B cell (primary cell): ENCODE measurements at regions not wholly inside any gene's neighbourhood (a gene's known extent, or its start where the extent isn't known, plus 50 kb on each side); places are given as distances from the start of the nearest gene placed in this dataset.

ENCODE experiments used
- ATAC-seq: fragments of 200-7000 bp; cut with Tn5 transposase; one replicate; pipeline ENCODE4 v1.10.0; 2021; ENCODE audit warnings: low read depth, mild to moderate bottlenecking, moderate number of reproducible peaks, moderate library complexity
- CTCF ChIA-PET: fragments of 350-600 bp; sonication (Branson Sonifier 250); formaldehyde crosslinking; loops from one replicate; lab custom pipeline; 2021; ENCODE audit warnings: antibody characterized with exemption, inconsistent platforms; lab: Charles Lee
- POLR2A ChIA-PET: fragments of 350-600 bp; sonication (Branson Sonifier 250); formaldehyde crosslinking; loops from one replicate; lab custom pipeline; 2021; ENCODE audit warnings: antibody characterized with exemption; lab: Charles Lee
- DNase-seq: peaks from one replicate; pipeline ENCODE4 v3.0.0; 2013
- H2AFZ ChIP-seq: 2 replicates; pipeline ENCODE4 v1.6.1; 2012; ENCODE audit warnings: mild to moderate bottlenecking, low read depth, low read length; ENCODE audit not compliant: insufficient read depth, poor library complexity, severe bottlenecking
- H3K27ac ChIP-seq, 2 donors: 1 replicate in 1 of 2; 2 replicates in 1 of 2; pipeline ENCODE4 v1.5.1; 2012 to 2013; ENCODE audit warnings: low read length in 2 of 2, mild to moderate bottlenecking in 2 of 2, moderate library complexity in 1 of 2
- H3K27me3 ChIP-seq, 4 experiments: fragments of 200-600 bp in 1 of 4; sonication (generic) in 1 of 4; replicated peaks in 1 of 4; 1 replicate in 2 of 4; 2 replicates in 2 of 4; pipeline versions ENCODE4 v1.6.1 to v1.7.0; 2013 to 2016; ENCODE audit warnings: low read length in 3 of 4, mild to moderate bottlenecking in 2 of 4, mixed read lengths in 1 of 4, moderate library complexity in 1 of 4; ENCODE audit not compliant: insufficient read depth in 4 of 4, control insufficient read depth in 3 of 4; ENCODE audit errors: control extremely low read depth in 1 of 4
- H3K36me3 ChIP-seq, 2 experiments: replicated peaks in 1 of 2; 1 replicate in 1 of 2; 2 replicates in 1 of 2; pipeline versions ENCODE4 v1.6.1 to v1.7.1; 2013; ENCODE audit warnings: low read length in 1 of 2; ENCODE audit not compliant: insufficient read depth in 2 of 2, control insufficient read depth in 1 of 2; ENCODE audit errors: control extremely low read depth in 1 of 2, extremely low read depth in 1 of 2
- H3K4me1 ChIP-seq, 2 donors: fragments of 200-600 bp in 1 of 2; sonication (generic) in 1 of 2; 1 replicate in 1 of 2; 2 replicates in 1 of 2; pipeline versions ENCODE4 v1.5.1 to v1.6.1; 2013 to 2017; ENCODE audit warnings: low read length in 2 of 2; ENCODE audit not compliant: control insufficient read depth in 2 of 2, insufficient read depth in 2 of 2
- H3K4me2 ChIP-seq: replicated peaks from 2 replicates; pipeline ENCODE3; 2012; ENCODE audit warnings: mild to moderate bottlenecking, low read depth, low read length; ENCODE audit not compliant: poor library complexity, severe bottlenecking
- H3K4me3 ChIP-seq, 5 experiments: fragments of 200-600 bp in 1 of 5; sonication (generic) in 1 of 5; 1 replicate in 3 of 5; 2 replicates in 2 of 5; pipeline versions ENCODE4 v1.5.1 to v1.7.0; 2011 to 2016; ENCODE audit warnings: low read length in 4 of 5, mild to moderate bottlenecking in 4 of 5, low read depth in 2 of 5, control low read depth in 1 of 5, moderate library complexity in 1 of 5; ENCODE audit not compliant: insufficient read depth in 1 of 5; ENCODE audit errors: control extremely low read depth in 1 of 5, extremely low read depth in 1 of 5
- H3K79me2 ChIP-seq: fragments of 200-600 bp; sonication (generic); one replicate; pipeline ENCODE4 v1.6.0; 2016; ENCODE audit warnings: low read length; ENCODE audit not compliant: control insufficient read depth, insufficient read depth
- H3K9ac ChIP-seq: fragments of 200-600 bp; sonication (generic); 2 replicates; pipeline ENCODE4 v1.6.1; 2017; ENCODE audit warnings: mild to moderate bottlenecking, low read length, moderate library complexity
- H3K9me3 ChIP-seq, 3 donors: one replicate each; pipeline versions ENCODE4 v1.6.1 to v1.7.1; 2013; ENCODE audit warnings: low read length in 2 of 3; ENCODE audit not compliant: control insufficient read depth in 2 of 3, insufficient read depth in 1 of 3; ENCODE audit errors: control extremely low read depth in 1 of 3
- H4K20me1 ChIP-seq: 2 replicates; pipeline ENCODE4 v1.6.0; 2012; ENCODE audit warnings: mild to moderate bottlenecking, low read length; ENCODE audit not compliant: insufficient read depth, control insufficient read depth, poor library complexity, severe bottlenecking
- H3K27ac Mint-ChIP-seq: one replicate; pipeline ENCODE4 v1.8.0; 2021; ENCODE audit warnings: mixed read lengths
- H3K27me3 Mint-ChIP-seq: one replicate; pipeline ENCODE4 v1.8.0; 2021; ENCODE audit warnings: mixed read lengths
- H3K4me1 Mint-ChIP-seq: one replicate; pipeline ENCODE4 v1.8.0; 2021; ENCODE audit warnings: mixed read lengths
- H3K4me3 Mint-ChIP-seq: one replicate; pipeline ENCODE4 v1.8.0; 2021; ENCODE audit warnings: mixed read lengths
- H3K9me3 Mint-ChIP-seq: one replicate; pipeline ENCODE4 v1.8.0; 2022; ENCODE audit warnings: mixed read lengths; ENCODE audit not compliant: insufficient read depth
- CTCF ChIP-seq: fragments of 200-600 bp; IDR thresholded peaks from one replicate; pipeline ENCODE4 v1.8.0; 2022; ENCODE audit warnings: antibody characterized with exemption, mild to moderate bottlenecking
- EZH2 ChIP-seq: IDR thresholded peaks from 2 replicates; pipeline ENCODE4 v1.6.1; 2012; ENCODE audit warnings: borderline replicate concordance, low read depth, mild to moderate bottlenecking, moderate library complexity, low read length; ENCODE audit not compliant: insufficient read depth, poor library complexity, severe bottlenecking
- WGBS: methylation state at CpG from one replicate; pipeline ENCODE4 v1.1.5; 2013; ENCODE audit warnings: missing lambda C conversion rate; ENCODE audit not compliant: insufficient coverage; 5-methylcytosine and 5-hydroxymethylcytosine counted together
- intact Hi-C: fragments of 100-400 bp; cut with micrococcal nuclease; formaldehyde crosslinking; loops from one replicate; pipeline ENCODE4 v1.10.0; 2022

DNA sequence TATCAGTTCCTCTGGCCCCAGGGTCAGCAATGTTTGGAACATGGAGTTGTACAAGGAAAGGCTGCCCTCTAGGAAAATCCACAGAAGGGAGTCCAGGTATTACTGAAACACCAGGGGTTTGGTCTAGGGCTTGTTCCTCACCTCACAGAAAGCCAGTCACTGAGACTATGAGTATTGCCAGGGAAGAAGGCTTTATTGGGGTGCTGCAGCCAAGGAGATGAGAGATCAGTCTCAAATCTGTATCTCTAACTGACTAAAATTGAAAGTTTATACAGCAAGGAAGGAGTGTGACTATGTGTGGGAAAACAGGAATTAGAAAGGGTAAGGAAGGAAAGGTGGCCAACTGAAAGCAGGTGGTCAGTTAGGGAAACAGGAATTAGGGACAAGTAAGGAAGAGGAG is 172.3 kb downstream of the LYPLAL1 start:
- TF ChIP-seq CTCF (no peak), EZH2 (no peak)
- Histone ChIP-seq H3K4me1 (no peaks in the 10 kb centered on the region), H3K4me2 (no peak overlapping the region), H3K27me3 (no peaks in the 10 kb centered on the region), H2AFZ (no peak overlapping the region), H3K27ac (no peak overlapping the region), H4K20me1 (no peaks in the 10 kb centered on the region), H3K9me3 (peaks cover 0 to 10% (median 7%) of the 10 kb centered on the region in 3 donors), H3K9ac (no peak overlapping the region), H3K4me3 (no peak overlapping the region), H3K79me2 (no peaks in the 10 kb centered on the region), H3K36me3 (no peaks in the 10 kb centered on the region)
- ChIA-PET CTCF (no interaction called here), POLR2A (no interaction called here)
- no peak for ATAC-seq
- Mint-ChIP-seq H3K4me1 (no peaks in the 10 kb centered on the region), H3K9me3 (peaks cover 7% of the 10 kb centered on the region), H3K4me3 (no peak overlapping the region), H3K27me3 (no peaks in the 10 kb centered on the region), H3K27ac (no peak overlapping the region)
- DNase-seq: no peak
- intact Hi-C loops: no loop called here

DNA sequence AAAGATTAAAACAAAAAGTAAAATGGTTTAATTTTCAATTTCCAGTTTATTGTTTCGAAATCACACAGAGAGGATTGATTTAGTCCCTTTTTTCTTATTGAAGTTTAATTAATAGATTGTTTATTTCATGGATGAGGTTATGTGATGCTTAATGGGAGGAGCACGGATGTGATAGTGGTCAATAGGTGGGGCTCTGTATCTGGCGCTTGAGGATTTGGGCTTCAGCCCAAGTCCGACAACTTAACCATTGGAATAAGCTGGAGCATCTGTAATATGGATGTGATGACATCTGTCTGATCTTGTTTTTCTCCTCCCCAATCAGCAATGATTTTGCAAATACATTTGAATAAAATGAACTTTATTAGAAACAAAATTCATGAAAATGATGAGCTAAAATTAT is 169.2 kb downstream of the LYPLAL1 start:
- no peak for TF ChIP-seq EZH2
- no peak for TF ChIP-seq CTCF
- ATAC-seq (no peak), DNase-seq (no peak)
- H3K27ac Mint-ChIP-seq: no peak overlapping the region
- H3K36me3 ChIP-seq: no peaks in the 10 kb centered on the region
- H3K4me3 Mint-ChIP-seq: no peak overlapping the region
- H3K4me2 ChIP-seq: no peak overlapping the region
- POLR2A ChIA-PET: no interaction called here
- CTCF ChIA-PET: no interaction called here
- H3K9me3 ChIP-seq: peaks cover 0 to 10% (median 3%) of the 10 kb centered on the region in 3 donors
- no peaks in the 10 kb centered on the region for H3K27me3 ChIP-seq
- no peak overlapping the region for H3K27ac ChIP-seq
- no peaks in the 10 kb centered on the region for H3K4me1 ChIP-seq
- whole genome bisulfite sequencing: no CpG with 5 or more reads among the region's 4 CpGs
- no peak overlapping the region for H3K9ac ChIP-seq
- no peaks in the 10 kb centered on the region for H4K20me1 ChIP-seq
- H3K27me3 Mint-ChIP-seq: no peaks in the 10 kb centered on the region
- H2AFZ ChIP-seq: no peak overlapping the region
- no peaks in the 10 kb centered on the region for H3K79me2 ChIP-seq
- no peak overlapping the region for H3K4me3 ChIP-seq
- intact Hi-C loops: no loop called here
- no peaks in the 10 kb centered on the region for H3K4me1 Mint-ChIP-seq
- H3K9me3 Mint-ChIP-seq: peaks cover 7% of the 10 kb centered on the region
